ENCODE measurements at regions not wholly inside any gene's neighbourhood (a gene's known extent, or its start where the extent isn't known, plus 50 kb on each side); places are given as distances from the start of the nearest gene placed in this dataset.

DNA sequence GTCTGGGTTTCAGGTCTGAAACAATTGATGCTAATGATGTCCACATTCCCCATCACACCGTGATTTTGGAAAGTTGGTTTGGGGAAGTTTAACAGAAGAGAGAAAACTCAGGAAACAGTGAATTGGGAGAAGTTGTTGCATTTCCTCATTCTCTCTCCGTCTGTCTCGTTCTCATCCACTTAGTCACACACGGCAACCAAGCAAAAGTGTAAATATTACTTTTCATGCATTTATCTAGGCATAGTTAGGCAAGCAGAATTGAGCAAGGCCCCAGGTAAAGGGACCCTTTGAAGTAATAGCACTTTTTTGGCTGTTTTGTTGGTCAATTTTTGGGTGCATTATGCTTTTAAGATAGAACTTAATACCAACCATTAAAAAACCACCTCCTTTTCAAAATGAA, 137.0 kb upstream of the SULF2 start:
- DNase-seq (ENCODE audit: low spot score) = peak; percentile 68
- 4% methylated on average over 4 of the region's 4 CpGs for WGBS (ENCODE audit: low lambda C conversion rate)
- Histone ChIP-seq H3K36me3 (replicated peaks in 1 of 2; ENCODE audit: control insufficient read depth in 1 of 2, insufficient read depth in 2 of 2, low read length in 2 of 2) (no peaks in the 10 kb centered on the region), H2AFZ (ENCODE audit: low read length) (no peak overlapping the region), H3K79me2 (ENCODE audit: insufficient read depth, low read length) (no peaks in the 10 kb centered on the region), H3K27ac (ENCODE audit: extremely low read length, insufficient read depth, low read length) (no peak overlapping the region), H3K4me1 (ENCODE audit: insufficient read depth, low read length) (peaks cover 23% of the 10 kb centered on the region), H3K9me3 (ENCODE audit: low read length) (peaks cover 29% of the 10 kb centered on the region), H3K9ac (ENCODE audit: insufficient read depth, low read depth, low read length) (no peak overlapping the region), H3K4me2 (ENCODE audit: low read depth, low read length) (no peak overlapping the region; the same call in 1 of the 2 replicates), H3K27me3 (ENCODE audit: control insufficient read depth in 1 of 2, insufficient read depth in 2 of 2, low read length in 2 of 2) (no peaks in the 10 kb centered on the region), H4K20me1 (ENCODE audit: insufficient read depth, low read length) (no peaks in the 10 kb centered on the region), H3K4me3 (replicated peaks in 1 of 3; ENCODE audit: insufficient read depth in 1 of 3, low read depth in 2 of 3, low read length in 3 of 3) (no peak overlapping the region)
- intact Hi-C loops (cut with micrococcal nuclease; ENCODE audit: unreplicated experiment) = no loop called here
- POLR2A ChIA-PET = no interaction called here
- CTCF ChIA-PET (ENCODE audit: low intra/inter-chr PET ratio, low total read pairs) = no interaction called here
- FAIRE-seq = no peak
- in situ Hi-C loops (cut with HindIII; ENCODE audit: extremely low pct_ligation_motif_present, low pct_unique_long_range_greater_than_20kb) = no loop called here
- no peak; the same call in 2 of the 3 replicates for ATAC-seq
- no TSS peak for BruUV-seq (replicated peaks)
- TF ChIP-seq SETDB1 (CRISPR knock-in tag; IDR thresholded peaks at IDR 0.05; ENCODE audit: borderline replicate concordance) (no peak), NFE2L1 (CRISPR knock-in tag; IDR thresholded peaks at IDR 0.05; ENCODE audit: borderline replicate concordance) (no peak), EZH2 (conservative IDR thresholded peaks at IDR 0.05; ENCODE audit: low read depth, low read length) (no peak), ZNF766 (CRISPR knock-in tag; IDR thresholded peaks at IDR 0.05; ENCODE audit: borderline replicate concordance) (no peak), GFI1 (CRISPR knock-in tag; IDR thresholded peaks at IDR 0.05; ENCODE audit: borderline replicate concordance) (no peak), FOSL1 (CRISPR knock-in tag; IDR thresholded peaks at IDR 0.05; ENCODE audit: borderline replicate concordance) (no peak), MTA3 (CRISPR knock-in tag; IDR thresholded peaks at IDR 0.05) (no peak), ZSCAN22 (CRISPR knock-in tag; IDR thresholded peaks at IDR 0.05) (no peak), GATAD2A (CRISPR knock-in tag; IDR thresholded peaks at IDR 0.05) (0 out of 2 replicates have a peak, but pooled peaks have one; percentile 18), RARA (CRISPR knock-in tag; IDR thresholded peaks at IDR 0.05) (peak; percentile 32; the same call in 1 of the 2 replicates), CREM (IDR thresholded peaks at IDR 0.05) (peak; percentile 23; the same call in 1 of the 2 replicates), CREM (CRISPR knock-in tag; IDR thresholded peaks at IDR 0.05) (no peak), KAT2B (IDR thresholded peaks at IDR 0.05; ENCODE audit: borderline replicate concordance, low read depth, low read length) (no peak), KDM5A (IDR thresholded peaks at IDR 0.05; ENCODE audit: borderline replicate concordance, low read length) (no peak), RFX1 (IDR thresholded peaks at IDR 0.05) (no peak; the same call in 1 of the 2 replicates), ZNF17 (CRISPR knock-in tag; IDR thresholded peaks at IDR 0.05) (no peak)
- TF ChIP-seq, protein P1, sequence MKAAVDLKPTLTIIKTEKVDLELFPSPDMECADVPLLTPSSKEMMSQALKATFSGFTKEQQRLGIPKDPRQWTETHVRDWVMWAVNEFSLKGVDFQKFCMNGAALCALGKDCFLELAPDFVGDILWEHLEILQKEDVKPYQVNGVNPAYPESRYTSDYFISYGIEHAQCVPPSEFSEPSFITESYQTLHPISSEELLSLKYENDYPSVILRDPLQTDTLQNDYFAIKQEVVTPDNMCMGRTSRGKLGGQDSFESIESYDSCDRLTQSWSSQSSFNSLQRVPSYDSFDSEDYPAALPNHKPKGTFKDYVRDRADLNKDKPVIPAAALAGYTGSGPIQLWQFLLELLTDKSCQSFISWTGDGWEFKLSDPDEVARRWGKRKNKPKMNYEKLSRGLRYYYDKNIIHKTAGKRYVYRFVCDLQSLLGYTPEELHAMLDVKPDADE (CRISPR knock-in tag; IDR thresholded peaks at IDR 0.05) = no peak
- TF ChIP-seq, protein P2, sequence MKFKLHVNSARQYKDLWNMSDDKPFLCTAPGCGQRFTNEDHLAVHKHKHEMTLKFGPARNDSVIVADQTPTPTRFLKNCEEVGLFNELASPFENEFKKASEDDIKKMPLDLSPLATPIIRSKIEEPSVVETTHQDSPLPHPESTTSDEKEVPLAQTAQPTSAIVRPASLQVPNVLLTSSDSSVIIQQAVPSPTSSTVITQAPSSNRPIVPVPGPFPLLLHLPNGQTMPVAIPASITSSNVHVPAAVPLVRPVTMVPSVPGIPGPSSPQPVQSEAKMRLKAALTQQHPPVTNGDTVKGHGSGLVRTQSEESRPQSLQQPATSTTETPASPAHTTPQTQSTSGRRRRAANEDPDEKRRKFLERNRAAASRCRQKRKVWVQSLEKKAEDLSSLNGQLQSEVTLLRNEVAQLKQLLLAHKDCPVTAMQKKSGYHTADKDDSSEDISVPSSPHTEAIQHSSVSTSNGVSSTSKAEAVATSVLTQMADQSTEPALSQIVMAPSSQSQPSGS (CRISPR knock-in tag; IDR thresholded peaks at IDR 0.05) = no peak
- TF ChIP-seq, protein P3, sequence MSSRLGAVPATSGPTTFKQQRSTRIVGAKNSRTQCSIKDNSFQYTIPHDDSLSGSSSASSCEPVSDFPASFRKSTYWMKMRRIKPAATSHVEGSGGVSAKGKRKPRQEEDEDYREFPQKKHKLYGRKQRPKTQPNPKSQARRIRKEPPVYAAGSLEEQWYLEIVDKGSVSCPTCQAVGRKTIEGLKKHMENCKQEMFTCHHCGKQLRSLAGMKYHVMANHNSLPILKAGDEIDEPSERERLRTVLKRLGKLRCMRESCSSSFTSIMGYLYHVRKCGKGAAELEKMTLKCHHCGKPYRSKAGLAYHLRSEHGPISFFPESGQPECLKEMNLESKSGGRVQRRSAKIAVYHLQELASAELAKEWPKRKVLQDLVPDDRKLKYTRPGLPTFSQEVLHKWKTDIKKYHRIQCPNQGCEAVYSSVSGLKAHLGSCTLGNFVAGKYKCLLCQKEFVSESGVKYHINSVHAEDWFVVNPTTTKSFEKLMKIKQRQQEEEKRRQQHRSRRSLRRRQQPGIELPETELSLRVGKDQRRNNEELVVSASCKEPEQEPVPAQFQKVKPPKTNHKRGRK (CRISPR knock-in tag; IDR thresholded peaks at IDR 0.05) = no peak
- TF ChIP-seq, protein P4, sequence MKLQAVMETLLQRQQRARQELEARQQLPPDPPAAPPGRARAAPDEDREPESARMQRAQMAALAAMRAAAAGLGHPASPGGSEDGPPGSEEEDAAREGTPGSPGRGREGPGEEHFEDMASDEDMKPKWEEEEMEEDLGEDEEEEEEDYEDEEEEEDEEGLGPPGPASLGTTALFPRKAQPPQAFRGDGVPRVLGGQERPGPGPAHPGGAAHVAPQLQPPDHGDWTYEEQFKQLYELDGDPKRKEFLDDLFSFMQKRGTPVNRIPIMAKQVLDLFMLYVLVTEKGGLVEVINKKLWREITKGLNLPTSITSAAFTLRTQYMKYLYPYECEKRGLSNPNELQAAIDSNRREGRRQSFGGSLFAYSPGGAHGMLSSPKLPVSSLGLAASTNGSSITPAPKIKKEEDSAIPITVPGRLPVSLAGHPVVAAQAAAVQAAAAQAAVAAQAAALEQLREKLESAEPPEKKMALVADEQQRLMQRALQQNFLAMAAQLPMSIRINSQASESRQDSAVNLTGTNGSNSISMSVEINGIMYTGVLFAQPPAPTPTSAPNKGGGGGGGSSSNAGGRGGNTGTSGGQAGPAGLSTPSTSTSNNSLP (IDR thresholded peaks at IDR 0.05; ENCODE audit: low read depth, low read length) = peak; percentile 63; the same call in 1 of the 2 replicates
- TF ChIP-seq, protein P5, sequence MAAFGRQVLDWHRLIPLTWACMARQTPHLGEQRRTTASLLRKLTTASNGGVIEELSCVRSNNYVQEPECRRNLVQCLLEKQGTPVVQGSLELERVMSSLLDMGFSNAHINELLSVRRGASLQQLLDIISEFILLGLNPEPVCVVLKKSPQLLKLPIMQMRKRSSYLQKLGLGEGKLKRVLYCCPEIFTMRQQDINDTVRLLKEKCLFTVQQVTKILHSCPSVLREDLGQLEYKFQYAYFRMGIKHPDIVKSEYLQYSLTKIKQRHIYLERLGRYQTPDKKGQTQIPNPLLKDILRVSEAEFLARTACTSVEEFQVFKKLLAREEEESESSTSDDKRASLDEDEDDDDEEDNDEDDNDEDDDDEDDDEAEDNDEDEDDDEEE (CRISPR knock-in tag; IDR thresholded peaks at IDR 0.05) = no peak
